ENCODE measurements at regions not wholly inside any gene's neighbourhood (a gene's known extent, or its start where the extent isn't known, plus 50 kb on each side); places are given as distances from the start of the nearest gene placed in this dataset.

DNA sequence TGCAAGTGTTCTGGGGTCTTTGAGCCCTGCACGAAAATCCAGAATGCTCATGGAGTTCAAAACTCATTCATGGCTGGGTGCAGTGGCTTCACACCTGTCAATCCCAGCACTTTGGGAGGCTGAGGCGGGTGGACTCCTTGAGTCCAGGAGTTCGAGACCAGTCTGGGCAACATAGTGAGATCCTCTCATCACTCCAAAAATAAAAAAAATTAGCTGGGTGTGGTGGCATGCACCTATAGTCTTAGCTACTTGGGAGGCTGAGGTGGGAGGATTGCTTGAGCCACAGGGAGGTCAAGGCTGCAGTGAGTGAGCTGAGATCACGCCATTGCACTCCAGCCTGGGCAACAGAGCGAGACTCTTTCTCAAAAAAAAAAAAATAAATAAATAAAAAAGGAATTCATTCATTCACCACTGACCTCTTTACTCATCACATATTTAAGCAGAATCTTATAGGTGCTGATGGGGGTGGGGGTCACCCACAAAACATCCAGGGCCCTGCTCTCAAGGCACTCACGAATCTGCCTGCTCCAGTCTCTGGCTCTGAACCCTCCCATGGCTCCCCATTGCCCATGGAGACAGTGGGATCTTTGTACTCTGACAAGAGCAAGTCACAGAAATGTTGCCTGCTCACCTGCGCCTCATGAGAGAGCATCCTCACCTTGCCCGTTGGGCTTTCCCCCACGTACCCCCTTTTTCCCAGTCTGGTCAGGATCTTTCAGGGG is 76.7 kb upstream of the IER5L start:
- CTCF ChIA-PET, result interaction anchor here (0.7 kb wide), 1 partner anchor 141 kb away, joined by 4 read pairs; no protein-coding TSS in a partner anchor
- Mint-ChIP-seq H3K4me3 (ENCODE audit: unreplicated experiment) (no peak overlapping the region), H3K27ac (ENCODE audit: low read depth, unreplicated experiment) (no peak overlapping the region), H3K27me3 (ENCODE audit: insufficient read depth, unreplicated experiment) (no peaks in the 10 kb centered on the region), H3K36me3 (ENCODE audit: insufficient read depth, unreplicated experiment) (peaks cover 5% of the 10 kb centered on the region), H3K9me3 (ENCODE audit: unreplicated experiment) (no peaks in the 10 kb centered on the region), H3K4me1 (ENCODE audit: insufficient read depth, unreplicated experiment) (no peaks in the 10 kb centered on the region)
- BruUV-seq (replicated peaks), result no TSS peak
- TF ChIP-seq, protein P1, sequence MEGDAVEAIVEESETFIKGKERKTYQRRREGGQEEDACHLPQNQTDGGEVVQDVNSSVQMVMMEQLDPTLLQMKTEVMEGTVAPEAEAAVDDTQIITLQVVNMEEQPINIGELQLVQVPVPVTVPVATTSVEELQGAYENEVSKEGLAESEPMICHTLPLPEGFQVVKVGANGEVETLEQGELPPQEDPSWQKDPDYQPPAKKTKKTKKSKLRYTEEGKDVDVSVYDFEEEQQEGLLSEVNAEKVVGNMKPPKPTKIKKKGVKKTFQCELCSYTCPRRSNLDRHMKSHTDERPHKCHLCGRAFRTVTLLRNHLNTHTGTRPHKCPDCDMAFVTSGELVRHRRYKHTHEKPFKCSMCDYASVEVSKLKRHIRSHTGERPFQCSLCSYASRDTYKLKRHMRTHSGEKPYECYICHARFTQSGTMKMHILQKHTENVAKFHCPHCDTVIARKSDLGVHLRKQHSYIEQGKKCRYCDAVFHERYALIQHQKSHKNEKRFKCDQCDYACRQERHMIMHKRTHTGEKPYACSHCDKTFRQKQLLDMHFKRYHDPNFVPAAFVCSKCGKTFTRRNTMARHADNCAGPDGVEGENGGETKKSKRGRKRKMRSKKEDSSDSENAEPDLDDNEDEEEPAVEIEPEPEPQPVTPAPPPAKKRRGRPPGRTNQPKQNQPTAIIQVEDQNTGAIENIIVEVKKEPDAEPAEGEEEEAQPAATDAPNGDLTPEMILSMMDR (IDR thresholded peaks at IDR 0.05; ENCODE audit: unreplicated experiment), result no peak
- intact Hi-C loops (cut with micrococcal nuclease), result no loop called here
- POLR2A ChIA-PET, result interaction anchor here (0.6 kb wide), 2 partner anchors 9 to 13 kb away, joined by 3 read pairs; no protein-coding TSS in a partner anchor
- no peak for DNase-seq (ENCODE audit: unreplicated experiment)

DNA sequence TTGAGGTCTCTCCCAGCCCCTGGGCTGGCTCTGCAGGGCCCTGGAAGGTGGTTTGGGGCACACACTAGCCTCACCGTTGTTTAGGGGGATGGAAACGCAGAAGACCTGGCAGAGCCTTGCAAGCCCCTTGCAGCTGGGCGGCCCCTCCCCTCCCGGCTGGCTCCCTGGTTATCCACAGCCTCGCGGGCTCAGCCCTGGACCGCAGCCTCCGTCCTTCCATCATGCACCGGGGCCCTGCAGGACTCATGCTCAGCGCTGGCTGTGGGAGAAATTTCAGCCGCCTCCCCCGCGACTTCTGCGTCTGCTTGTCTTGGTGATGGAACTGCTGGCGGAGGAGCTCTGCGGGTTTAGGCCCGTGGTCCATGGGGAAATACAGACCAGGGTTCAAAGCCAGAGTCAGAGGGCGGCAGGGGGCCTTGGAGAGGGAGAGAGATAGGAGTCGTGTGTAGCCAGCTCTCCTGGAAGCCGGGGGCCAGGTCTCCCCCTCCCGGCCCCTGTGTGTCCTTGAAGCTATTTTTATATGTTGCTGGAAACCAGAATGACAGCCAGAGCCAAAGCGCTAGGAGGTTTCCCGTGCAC is 75.8 kb upstream of the IER5L start:
- TF ChIP-seq, protein P1 (IDR thresholded peaks at IDR 0.05; ENCODE audit: unreplicated experiment), result no peak
- no TSS peak for BruUV-seq (replicated peaks)

DNA sequence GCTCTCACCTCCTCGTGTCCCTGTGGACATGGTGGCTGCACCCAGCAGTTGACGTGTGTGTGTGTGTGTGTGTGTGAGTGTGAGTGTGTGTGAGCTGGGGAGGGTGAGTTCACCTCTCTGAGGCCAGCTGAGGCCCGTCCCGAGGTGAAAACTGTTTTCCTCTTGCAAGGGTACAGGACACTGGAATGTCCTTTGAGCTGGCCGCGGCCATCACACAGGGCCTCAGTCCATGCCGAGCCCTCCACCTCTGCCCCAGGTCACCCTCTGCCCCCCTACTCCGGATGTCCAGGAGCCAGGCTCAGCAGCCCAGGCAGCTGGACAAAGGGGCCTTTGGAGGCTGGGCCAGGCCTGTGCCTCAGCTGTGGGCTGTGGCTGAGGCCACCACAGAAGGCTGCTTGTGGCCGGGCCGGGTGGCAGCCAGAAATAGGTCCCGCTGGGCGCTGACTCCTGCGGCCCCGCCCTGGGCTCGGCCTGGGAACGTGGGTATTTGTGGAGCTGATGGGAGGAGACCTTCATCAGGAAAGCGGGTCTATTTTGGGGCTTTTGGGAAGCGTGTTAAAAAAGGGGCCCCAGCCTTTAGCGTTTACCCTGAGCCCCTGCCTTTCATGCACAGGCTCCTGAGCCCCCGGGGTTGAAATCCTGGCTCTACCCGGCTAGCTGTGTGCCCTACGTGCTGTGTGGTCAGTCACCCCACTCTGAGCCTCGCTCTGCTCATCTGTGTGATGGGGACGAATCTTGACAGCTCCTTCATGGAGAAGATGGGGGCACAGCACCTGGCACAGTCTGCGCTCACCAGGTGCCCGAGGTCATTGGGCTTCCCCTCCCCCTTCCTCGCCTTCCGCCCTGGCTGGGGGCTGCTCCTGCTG is 75.1 kb upstream of the IER5L start:
- no peaks in the 10 kb centered on the region for H3K4me1 Mint-ChIP-seq (ENCODE audit: insufficient read depth, unreplicated experiment)
- BruUV-seq (replicated peaks), result no TSS peak
- intact Hi-C loops (cut with micrococcal nuclease), result no loop called here
- TF ChIP-seq, protein P1 (IDR thresholded peaks at IDR 0.05; ENCODE audit: unreplicated experiment), result no peak
- ChIA-PET CTCF (interaction anchor here (0.6 kb wide), 1 partner anchor 78 kb away, joined by 3 read pairs; no protein-coding TSS in a partner anchor), POLR2A (interaction anchor here (0.6 kb wide), 1 partner anchor 243 kb away, joined by 4 read pairs; no protein-coding TSS in a partner anchor)
- H3K36me3 Mint-ChIP-seq (ENCODE audit: insufficient read depth, unreplicated experiment), result peaks cover 5% of the 10 kb centered on the region
- DNase-seq (ENCODE audit: unreplicated experiment), result no peak
- no peak overlapping the region for H3K27ac Mint-ChIP-seq (ENCODE audit: low read depth, unreplicated experiment)
- no peak overlapping the region for H3K4me3 Mint-ChIP-seq (ENCODE audit: unreplicated experiment)
- H3K9me3 Mint-ChIP-seq (ENCODE audit: unreplicated experiment), result no peaks in the 10 kb centered on the region
- H3K27me3 Mint-ChIP-seq (ENCODE audit: insufficient read depth, unreplicated experiment), result no peaks in the 10 kb centered on the region

More for the DNA sequence above, 75.8 kb upstream of the IER5L start:
- no peaks in the 10 kb centered on the region for H3K4me1 Mint-ChIP-seq (ENCODE audit: insufficient read depth, unreplicated experiment)
- H3K36me3 Mint-ChIP-seq (ENCODE audit: insufficient read depth, unreplicated experiment), result peaks cover 5% of the 10 kb centered on the region
- CTCF ChIA-PET, result interaction anchor here (0.6 kb wide), 1 partner anchor 79 kb away, joined by 3 read pairs; no protein-coding TSS in a partner anchor
- H3K9me3 Mint-ChIP-seq (ENCODE audit: unreplicated experiment), result no peaks in the 10 kb centered on the region
- no peak for DNase-seq (ENCODE audit: unreplicated experiment)
- intact Hi-C loops (cut with micrococcal nuclease), result no loop called here
- no peak overlapping the region for H3K27ac Mint-ChIP-seq (ENCODE audit: low read depth, unreplicated experiment)
- POLR2A ChIA-PET, result interaction anchor here (0.6 kb wide), 2 partner anchors 10 to 12 kb away, joined by 3 read pairs; no protein-coding TSS in a partner anchor
- no peak overlapping the region for H3K4me3 Mint-ChIP-seq (ENCODE audit: unreplicated experiment)
- H3K27me3 Mint-ChIP-seq (ENCODE audit: insufficient read depth, unreplicated experiment), result no peaks in the 10 kb centered on the region

DNA sequence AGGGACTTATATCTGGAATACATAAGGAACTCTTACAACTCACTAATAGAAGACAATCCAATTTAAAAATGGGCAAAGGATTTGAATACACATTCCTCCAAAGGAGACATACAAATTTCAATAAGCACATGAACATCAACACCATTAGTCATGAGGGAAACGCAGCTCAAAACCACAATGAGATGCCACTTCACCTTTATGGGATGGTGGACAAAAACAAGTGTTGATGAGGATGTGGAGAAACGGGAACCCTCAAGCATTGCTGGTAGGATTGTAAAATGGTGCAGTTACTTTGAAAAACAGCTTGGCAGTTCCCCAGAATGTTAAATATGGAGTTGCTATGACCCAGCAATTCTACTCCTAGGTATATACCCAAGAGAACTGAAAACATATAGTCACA is 72.7 kb upstream of the IER5L start:
- no peak overlapping the region for H3K4me3 Mint-ChIP-seq (ENCODE audit: unreplicated experiment)
- H3K27me3 Mint-ChIP-seq (ENCODE audit: insufficient read depth, unreplicated experiment), result no peaks in the 10 kb centered on the region
- peaks cover 5% of the 10 kb centered on the region for H3K36me3 Mint-ChIP-seq (ENCODE audit: insufficient read depth, unreplicated experiment)
- peak; percentile 25 for DNase-seq (ENCODE audit: unreplicated experiment)
- CTCF ChIA-PET, result interaction anchor here (0.7 kb wide), 1 partner anchor 99 kb away, joined by 3 read pairs; no protein-coding TSS in a partner anchor
- no peaks in the 10 kb centered on the region for H3K9me3 Mint-ChIP-seq (ENCODE audit: unreplicated experiment)
- POLR2A ChIA-PET, result no interaction called here
- BruUV-seq (replicated peaks), result no TSS peak
- no peak overlapping the region for H3K27ac Mint-ChIP-seq (ENCODE audit: low read depth, unreplicated experiment)
- peaks cover 1% of the 10 kb centered on the region for H3K4me1 Mint-ChIP-seq (ENCODE audit: insufficient read depth, unreplicated experiment)
- intact Hi-C loops (cut with micrococcal nuclease), result no loop called here
- TF ChIP-seq, protein P1 (IDR thresholded peaks at IDR 0.05; ENCODE audit: unreplicated experiment), result no peak

All from MCF 10A (cell line).